GM23338 (cell line): ENCODE measurements at regions not wholly inside any gene's neighbourhood (a gene's known extent, or its start where the extent isn't known, plus 50 kb on each side); places are given as distances from the start of the nearest gene placed in this dataset.

Experiments
- ATAC-seq: fragments of 200-7000 bp; cut with Tn5 transposase; 3 replicates; pipeline ENCODE4 v1.9.1; 2020
- DNase-seq: peaks from one replicate; pipeline ENCODE4 v3.0.0-alpha.2; 2015; ENCODE audit warnings: low spot score
- H2AFZ ChIP-seq: fragments of 200-600 bp; sonication (generic); 2 replicates; pipeline ENCODE4 v1.8.0; 2016; ENCODE audit warnings: antibody characterized with exemption, mild to moderate bottlenecking, moderate library complexity
- H3F3A ChIP-seq: fragments of 200-600 bp; sonication (generic); replicated peaks from 2 replicates; pipeline ENCODE4 v1.8.0; 2017; ENCODE audit warnings: antibody characterized with exemption, mixed run types, low read depth
- H3K27ac ChIP-seq: fragments of 200-600 bp; sonication (generic); 2 replicates; pipeline ENCODE4 v1.6.1; 2016; ENCODE audit warnings: low read depth
- H3K27me3 ChIP-seq: fragments of 200-600 bp; sonication (generic); 2 replicates; pipeline ENCODE4 v1.8.0; 2016; ENCODE audit warnings: mild to moderate bottlenecking, mixed run types, moderate library complexity; ENCODE audit not compliant: insufficient read depth
- H3K36me3 ChIP-seq: fragments of 200-600 bp; sonication (generic); 2 replicates; pipeline ENCODE4 v1.8.0; 2016; ENCODE audit warnings: mild to moderate bottlenecking; ENCODE audit not compliant: insufficient read depth
- H3K4me1 ChIP-seq: fragments of 200-600 bp; sonication (generic); 2 replicates; pipeline ENCODE4 v1.8.0; 2016; ENCODE audit warnings: mild to moderate bottlenecking, moderate library complexity; ENCODE audit not compliant: insufficient read depth
- H3K4me2 ChIP-seq: fragments of 200-600 bp; sonication (generic); 2 replicates; pipeline ENCODE4 v1.7.1; 2017; ENCODE audit warnings: mixed run types
- H3K4me3 ChIP-seq: fragments of 200-600 bp; sonication (generic); 2 replicates; pipeline ENCODE4 v1.6.1; 2016; ENCODE audit warnings: mixed run types
- H3K79me2 ChIP-seq: fragments of 200-600 bp; sonication (generic); replicated peaks from 2 replicates; pipeline ENCODE4 v1.8.0; 2017; ENCODE audit warnings: mild to moderate bottlenecking; ENCODE audit not compliant: insufficient read depth
- H3K9me2 ChIP-seq: fragments of 200-600 bp; sonication (generic); 2 replicates; pipeline ENCODE4 v1.8.0; 2017; ENCODE audit not compliant: insufficient read depth
- H4K20me1 ChIP-seq: fragments of 200-600 bp; sonication (generic); replicated peaks from 2 replicates; pipeline ENCODE4 v1.8.0; 2017; ENCODE audit warnings: mild to moderate bottlenecking; ENCODE audit not compliant: insufficient read depth
- H3K27ac Mint-ChIP-seq: 2 replicates; pipeline ENCODE4 v1.8.0; 2020; ENCODE audit warnings: inconsistent platforms, mild to moderate bottlenecking, moderate library complexity, mixed read lengths
- H3K27me3 Mint-ChIP-seq: 3 replicates; pipeline ENCODE4 v1.8.0; 2022; ENCODE audit warnings: low read depth, mild to moderate bottlenecking, moderate library complexity, mixed read lengths, inconsistent platforms; ENCODE audit not compliant: insufficient read depth, poor library complexity
- H3K36me3 Mint-ChIP-seq: 3 replicates; pipeline ENCODE4 v1.8.0; 2021; ENCODE audit warnings: low read depth, mild to moderate bottlenecking, inconsistent platforms, moderate library complexity, mixed read lengths
- H3K4me1 Mint-ChIP-seq: 3 replicates; pipeline ENCODE4 v1.8.0; 2020; ENCODE audit warnings: mild to moderate bottlenecking, inconsistent platforms, mixed read lengths
- H3K4me3 Mint-ChIP-seq: 3 replicates; pipeline ENCODE4 v1.8.0; 2021; ENCODE audit warnings: moderate library complexity, mild to moderate bottlenecking, inconsistent platforms, mixed read lengths
- H3K9me3 Mint-ChIP-seq: 3 replicates; pipeline ENCODE4 v1.8.0; 2020; ENCODE audit warnings: moderate library complexity, mild to moderate bottlenecking, inconsistent platforms, mixed read lengths
- CREB1 ChIP-seq: fragments of 250-450 bp; sonication (Bioruptor Pico); IDR thresholded peaks from 2 replicates; pipeline ENCODE4 v1.5.0; 2020; ENCODE audit warnings: low read depth, mild to moderate bottlenecking, moderate library complexity
- EZH2 ChIP-seq: fragments of 200-600 bp; sonication (generic); IDR thresholded peaks from one replicate; pipeline ENCODE4 v1.8.0; 2017; ENCODE audit warnings: antibody characterized with exemption, mild to moderate bottlenecking, low read depth; ENCODE audit not compliant: unreplicated experiment
- EZH2phosphoT487 ChIP-seq: fragments of 200-600 bp; sonication (generic); IDR thresholded peaks from one replicate; pipeline ENCODE4 v1.8.1; 2018; ENCODE audit warnings: antibody characterized with exemption; ENCODE audit not compliant: unreplicated experiment
- JUNB ChIP-seq: IDR thresholded peaks from one replicate; pipeline ENCODE4 v1.6.1; 2016; ENCODE audit warnings: antibody characterized with exemption; ENCODE audit not compliant: unreplicated experiment
- REST ChIP-seq: IDR thresholded peaks from one replicate; pipeline ENCODE4 v1.6.1; 2018; ENCODE audit warnings: antibody characterized with exemption; ENCODE audit not compliant: unreplicated experiment
- ZNF114 ChIP-seq: fragments of 250-450 bp; sonication (Bioruptor Pico); IDR thresholded peaks from 2 replicates; pipeline ENCODE4 v1.5.0; 2020; ENCODE audit warnings: mild to moderate bottlenecking, moderate library complexity
- ZNF462 ChIP-seq: fragments of 250-450 bp; sonication (Bioruptor Pico); IDR thresholded peaks from 2 replicates; pipeline ENCODE4 v1.5.0; 2020; ENCODE audit warnings: mild to moderate bottlenecking, moderate library complexity
- TF ChIP-seq, protein P1 (sequence below), 2 experiments: fragments of 200-600 bp in 1 of 2; sonication (generic) in 1 of 2; conservative IDR thresholded peaks; 2 replicates each; pipeline versions ENCODE4 v1.5.1 to v1.6.1; 2016 to 2017; ENCODE audit warnings: antibody characterized with exemption in 2 of 2, low read depth in 2 of 2, mild to moderate bottlenecking in 2 of 2, moderate library complexity in 1 of 2

DNA sequence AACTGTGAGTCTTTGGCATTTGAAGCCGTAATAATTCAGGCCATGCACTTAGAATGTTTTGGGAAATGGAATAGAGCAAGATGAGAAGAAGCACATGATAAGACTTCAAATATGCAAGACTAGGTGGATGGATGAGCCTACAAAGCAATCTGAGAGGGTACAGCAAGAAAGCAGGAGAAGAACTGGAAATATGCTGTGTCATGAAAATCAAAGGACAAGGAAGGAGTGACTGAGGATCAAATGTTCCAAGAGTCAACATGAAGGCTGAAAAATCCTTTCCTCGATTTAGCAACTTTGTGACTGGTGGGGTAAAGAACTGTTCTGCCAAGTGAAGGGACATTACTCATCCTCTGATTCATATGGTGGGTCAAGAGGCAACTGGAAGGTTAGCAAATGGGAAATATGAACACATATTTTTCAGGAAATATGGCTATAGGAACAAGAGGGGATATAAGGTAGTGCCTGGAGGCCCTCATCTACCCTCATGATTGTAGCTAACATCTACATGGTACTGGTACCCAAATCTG lies 803.7 kb upstream of the ARRDC4 start:
- Histone ChIP-seq H3K9me2 (peaks cover 5% of the 10 kb centered on the region; the same call in 1 of the 2 replicates), H4K20me1 (no peaks in the 10 kb centered on the region), H3K4me3 (no peak overlapping the region), H3K4me1 (no peaks in the 10 kb centered on the region), H3K4me2 (no peak overlapping the region), H2AFZ (no peak overlapping the region), H3K27ac (no peak overlapping the region), H3K36me3 (no peaks in the 10 kb centered on the region), H3K79me2 (no peaks in the 10 kb centered on the region), H3K27me3 (no peaks in the 10 kb centered on the region), H3F3A (no peaks in the 10 kb centered on the region)
- Mint-ChIP-seq H3K27ac (no peak overlapping the region), H3K4me1 (no peaks in the 10 kb centered on the region), H3K27me3 (no peaks in the 10 kb centered on the region), H3K36me3 (no peaks in the 10 kb centered on the region), H3K4me3 (no peak overlapping the region), H3K9me3 (no peaks in the 10 kb centered on the region)
- no peak for ATAC-seq
- no peak for DNase-seq
- TF ChIP-seq CREB1 (CRISPR knock-in tag) (no peak), ZNF114 (CRISPR knock-in tag) (no peak), REST (no peak), JUNB (no peak), ZNF462 (CRISPR knock-in tag) (no peak), EZH2phosphoT487 (no peak), EZH2 (no peak)
- TF ChIP-seq, protein P1, sequence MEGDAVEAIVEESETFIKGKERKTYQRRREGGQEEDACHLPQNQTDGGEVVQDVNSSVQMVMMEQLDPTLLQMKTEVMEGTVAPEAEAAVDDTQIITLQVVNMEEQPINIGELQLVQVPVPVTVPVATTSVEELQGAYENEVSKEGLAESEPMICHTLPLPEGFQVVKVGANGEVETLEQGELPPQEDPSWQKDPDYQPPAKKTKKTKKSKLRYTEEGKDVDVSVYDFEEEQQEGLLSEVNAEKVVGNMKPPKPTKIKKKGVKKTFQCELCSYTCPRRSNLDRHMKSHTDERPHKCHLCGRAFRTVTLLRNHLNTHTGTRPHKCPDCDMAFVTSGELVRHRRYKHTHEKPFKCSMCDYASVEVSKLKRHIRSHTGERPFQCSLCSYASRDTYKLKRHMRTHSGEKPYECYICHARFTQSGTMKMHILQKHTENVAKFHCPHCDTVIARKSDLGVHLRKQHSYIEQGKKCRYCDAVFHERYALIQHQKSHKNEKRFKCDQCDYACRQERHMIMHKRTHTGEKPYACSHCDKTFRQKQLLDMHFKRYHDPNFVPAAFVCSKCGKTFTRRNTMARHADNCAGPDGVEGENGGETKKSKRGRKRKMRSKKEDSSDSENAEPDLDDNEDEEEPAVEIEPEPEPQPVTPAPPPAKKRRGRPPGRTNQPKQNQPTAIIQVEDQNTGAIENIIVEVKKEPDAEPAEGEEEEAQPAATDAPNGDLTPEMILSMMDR (conservative IDR thresholded peaks at IDR 0.05; ENCODE audit: low read depth in 2 of 2): no peak
